ENCODE measurements at regions not wholly inside any gene's neighbourhood (a gene's known extent, or its start where the extent isn't known, plus 50 kb on each side); places are given as distances from the start of the nearest gene placed in this dataset.

DNA sequence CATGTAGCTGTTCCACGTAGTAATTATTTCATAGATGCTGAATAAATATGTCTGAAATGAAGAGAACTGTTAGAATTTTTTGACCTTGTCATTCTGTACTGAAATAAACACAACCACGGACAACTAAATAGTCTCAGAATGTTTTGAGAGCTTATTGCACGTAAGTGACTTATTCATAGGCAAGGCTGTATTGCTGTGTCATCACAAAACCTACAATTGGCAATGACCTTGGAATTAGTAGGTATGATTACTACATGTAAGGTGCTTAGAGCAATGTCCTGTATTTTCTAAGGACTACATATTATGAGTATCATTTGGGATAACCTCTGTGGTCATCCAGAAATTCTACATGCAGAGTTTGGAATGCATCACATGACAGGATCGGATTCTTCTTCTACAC, 237.2 kb upstream of the PUDP start:
- TF ChIP-seq, protein P1, sequence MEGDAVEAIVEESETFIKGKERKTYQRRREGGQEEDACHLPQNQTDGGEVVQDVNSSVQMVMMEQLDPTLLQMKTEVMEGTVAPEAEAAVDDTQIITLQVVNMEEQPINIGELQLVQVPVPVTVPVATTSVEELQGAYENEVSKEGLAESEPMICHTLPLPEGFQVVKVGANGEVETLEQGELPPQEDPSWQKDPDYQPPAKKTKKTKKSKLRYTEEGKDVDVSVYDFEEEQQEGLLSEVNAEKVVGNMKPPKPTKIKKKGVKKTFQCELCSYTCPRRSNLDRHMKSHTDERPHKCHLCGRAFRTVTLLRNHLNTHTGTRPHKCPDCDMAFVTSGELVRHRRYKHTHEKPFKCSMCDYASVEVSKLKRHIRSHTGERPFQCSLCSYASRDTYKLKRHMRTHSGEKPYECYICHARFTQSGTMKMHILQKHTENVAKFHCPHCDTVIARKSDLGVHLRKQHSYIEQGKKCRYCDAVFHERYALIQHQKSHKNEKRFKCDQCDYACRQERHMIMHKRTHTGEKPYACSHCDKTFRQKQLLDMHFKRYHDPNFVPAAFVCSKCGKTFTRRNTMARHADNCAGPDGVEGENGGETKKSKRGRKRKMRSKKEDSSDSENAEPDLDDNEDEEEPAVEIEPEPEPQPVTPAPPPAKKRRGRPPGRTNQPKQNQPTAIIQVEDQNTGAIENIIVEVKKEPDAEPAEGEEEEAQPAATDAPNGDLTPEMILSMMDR (IDR thresholded peaks at IDR 0.05; ENCODE audit: low read depth, low read length, poor library complexity, severe bottlenecking), result no peak
- TF ChIP-seq EZH2phosphoT487 (IDR thresholded peaks at IDR 0.05; ENCODE audit: borderline replicate concordance, low read length), result no peak

Measured in DOHH2 (cell line).